GM12874 (cell line): ENCODE measurements at regions not wholly inside any gene's neighbourhood (a gene's known extent, or its start where the extent isn't known, plus 50 kb on each side); places are given as distances from the start of the nearest gene placed in this dataset.

Source experiments
- TF ChIP-seq, protein P1 (sequence below): IDR thresholded peaks from 2 replicates; pipeline ENCODE4 v1.5.1; 2011; ENCODE audit warnings: low read depth, mild to moderate bottlenecking, control low read depth, low read length, moderate library complexity; ENCODE audit not compliant: insufficient read depth

- TF ChIP-seq, protein P1, sequence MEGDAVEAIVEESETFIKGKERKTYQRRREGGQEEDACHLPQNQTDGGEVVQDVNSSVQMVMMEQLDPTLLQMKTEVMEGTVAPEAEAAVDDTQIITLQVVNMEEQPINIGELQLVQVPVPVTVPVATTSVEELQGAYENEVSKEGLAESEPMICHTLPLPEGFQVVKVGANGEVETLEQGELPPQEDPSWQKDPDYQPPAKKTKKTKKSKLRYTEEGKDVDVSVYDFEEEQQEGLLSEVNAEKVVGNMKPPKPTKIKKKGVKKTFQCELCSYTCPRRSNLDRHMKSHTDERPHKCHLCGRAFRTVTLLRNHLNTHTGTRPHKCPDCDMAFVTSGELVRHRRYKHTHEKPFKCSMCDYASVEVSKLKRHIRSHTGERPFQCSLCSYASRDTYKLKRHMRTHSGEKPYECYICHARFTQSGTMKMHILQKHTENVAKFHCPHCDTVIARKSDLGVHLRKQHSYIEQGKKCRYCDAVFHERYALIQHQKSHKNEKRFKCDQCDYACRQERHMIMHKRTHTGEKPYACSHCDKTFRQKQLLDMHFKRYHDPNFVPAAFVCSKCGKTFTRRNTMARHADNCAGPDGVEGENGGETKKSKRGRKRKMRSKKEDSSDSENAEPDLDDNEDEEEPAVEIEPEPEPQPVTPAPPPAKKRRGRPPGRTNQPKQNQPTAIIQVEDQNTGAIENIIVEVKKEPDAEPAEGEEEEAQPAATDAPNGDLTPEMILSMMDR, result no peak
Observed at GRCh38 chr5:42360616-42361314, 62.5 kb upstream of the GHR start.

DNA sequence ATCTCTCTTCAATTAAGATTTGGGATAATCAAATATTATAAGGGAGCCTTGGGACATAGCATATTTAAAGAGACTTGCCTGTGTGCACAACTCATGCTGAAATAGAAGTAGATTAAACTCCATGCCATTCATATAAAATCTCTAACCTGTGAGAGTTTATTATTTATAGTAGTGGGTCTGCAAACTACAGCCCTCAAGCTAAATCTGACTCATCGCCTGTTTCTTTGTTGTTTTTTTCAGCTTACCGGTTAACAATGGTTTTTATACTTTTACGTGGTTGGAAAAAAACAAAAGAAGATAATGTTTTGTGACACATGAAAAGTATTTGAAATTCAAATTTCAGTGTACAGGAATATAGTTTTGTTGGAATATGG is 61.9 kb upstream of the GHR start:
- TF ChIP-seq, protein P1, result no peak

GRCh38 chr5:42366051-42366450 is 57.2 kb upstream of the GHR start:
- TF ChIP-seq, protein P1, result no peak
